HCT116 (cell line): ENCODE measurements at regions not wholly inside any gene's neighbourhood (a gene's known extent, or its start where the extent isn't known, plus 50 kb on each side); places are given as distances from the start of the nearest gene placed in this dataset.

Experiments used
- ATAC-seq: fragments of 200-7000 bp; cut with Tn5 transposase; 2 replicates; pipeline ENCODE4 v1.9.1; 2020; ENCODE audit warnings: mild to moderate bottlenecking, moderate library complexity
- BruUV-seq: library from RNA; stranded (reverse); fragments of 400-500 nt; replicated peaks from 2 replicates; lab custom pipeline; 2021; lab: Mats Ljungman, UMichigan
- CTCF ChIA-PET: fragments of 300-600 bp; sonication (Branson Sonifier 250); formaldehyde crosslinking; loops from one replicate; lab custom pipeline; 2021; ENCODE audit warnings: antibody characterized with exemption; lab: Charles Lee
- POLR2A ChIA-PET: fragments of 300-600, 350-600 bp; sonication (Branson Sonifier 250); formaldehyde crosslinking; loops from one replicate; lab custom pipeline; 2021; ENCODE audit warnings: antibody characterized with exemption; lab: Charles Lee
- RAD21 ChIA-PET, 2 experiments: fragments of 300-600 bp; sonication (Branson Sonifier 250); formaldehyde crosslinking; loops; one replicate each; lab custom pipeline; 2023; ENCODE audit warnings: low total read pairs in 2 of 2; ENCODE audit not compliant: uncharacterized antibody in 2 of 2, unreplicated experiment in 2 of 2, low non-redundant PET in 1 of 2; lab: Charles Lee
- DNase-seq: peaks from one replicate; pipeline ENCODE4 v3.0.0-alpha.2; 2010; ENCODE audit warnings: low read depth, low spot score
- H2AFZ ChIP-seq: fragments of 200-600 bp; shearing (Covaris generic), sonication (generic); 2 replicates; pipeline ENCODE4 v1.6.1; 2017; ENCODE audit warnings: low read depth, mixed run types, mixed read lengths, antibody characterized with exemption, low read length; ENCODE audit not compliant: poor library complexity, severe bottlenecking
- H3K27ac ChIP-seq: 2 replicates; pipeline ENCODE4 v1.5.1; 2012; ENCODE audit warnings: low read depth, low read length
- H3K27me3 ChIP-seq: fragments of 200-600 bp; sonication (generic); 2 replicates; pipeline ENCODE4 v1.6.1; 2016; ENCODE audit warnings: mixed run types, low read length, mixed read lengths; ENCODE audit not compliant: insufficient read depth
- H3K36me3 ChIP-seq, 2 experiments: fragments of 200-500 bp in 1 of 2; fragments of 200-600 bp in 1 of 2; sonication (Bioruptor generic) in 1 of 2; sonication (generic) in 1 of 2; 2 replicates each; pipeline versions ENCODE4 v1.5.1 to v1.6.1; 2014 to 2016; ENCODE audit warnings: low read length in 2 of 2, inconsistent platforms in 1 of 2, mixed read lengths in 1 of 2, mixed run types in 1 of 2; ENCODE audit not compliant: insufficient read depth in 2 of 2, control insufficient read depth in 1 of 2
- H3K4me1 ChIP-seq, 2 experiments: fragments of 200-600 bp in 1 of 2; sonication (generic) in 1 of 2; 2 replicates each; pipeline versions ENCODE4 v1.5.1 to v1.6.1; 2012 to 2017; ENCODE audit warnings: low read length in 2 of 2, inconsistent platforms in 1 of 2, mild to moderate bottlenecking in 1 of 2, mixed read lengths in 1 of 2, mixed run types in 1 of 2, moderate library complexity in 1 of 2; ENCODE audit not compliant: insufficient read depth in 2 of 2, control insufficient read depth in 1 of 2
- H3K4me2 ChIP-seq: fragments of 200-600 bp; sonication (generic); 2 replicates; pipeline ENCODE4 v1.6.1; 2017; ENCODE audit warnings: mixed run types, low read length, mixed read lengths
- H3K4me3 ChIP-seq, 2 experiments: fragments of 200-600 bp in 1 of 2; sonication (generic) in 1 of 2; replicated peaks in 1 of 2; 2 replicates each; pipeline ENCODE4 v1.5.1; 2011 to 2016; ENCODE audit warnings: low read length in 2 of 2, control low read depth in 1 of 2, low read depth in 1 of 2, mild to moderate bottlenecking in 1 of 2, mixed read lengths in 1 of 2, mixed run types in 1 of 2
- H3K79me2 ChIP-seq: fragments of 200-600 bp; sonication (generic); 2 replicates; pipeline ENCODE4 v1.6.1; 2017; ENCODE audit warnings: mild to moderate bottlenecking, mixed run types, low read length, moderate library complexity, mixed read lengths; ENCODE audit not compliant: insufficient read depth
- H3K9ac ChIP-seq: fragments of 200-600 bp; sonication (generic); 2 replicates; pipeline ENCODE4 v1.6.1; 2016; ENCODE audit warnings: low read length, mixed read lengths
- H3K9me2 ChIP-seq: fragments of 200-600 bp; sonication (generic), shearing (Covaris generic); 2 replicates; pipeline ENCODE4 v1.6.1; 2017; ENCODE audit warnings: mixed run types, mild to moderate bottlenecking, moderate library complexity; ENCODE audit not compliant: insufficient read depth
- H3K9me3 ChIP-seq, 2 experiments: fragments of 200-500 bp in 1 of 2; fragments of 200-600 bp in 1 of 2; sonication (Bioruptor generic) in 1 of 2; sonication (generic) in 1 of 2; 2 replicates each; pipeline ENCODE4 v1.6.1; 2014 to 2017; ENCODE audit warnings: low read length in 2 of 2, mixed read lengths in 2 of 2, inconsistent platforms in 1 of 2, low read depth in 1 of 2, mild to moderate bottlenecking in 1 of 2, mixed run types in 1 of 2, moderate library complexity in 1 of 2; ENCODE audit not compliant: control insufficient read depth in 1 of 2, insufficient read depth in 1 of 2
- H4K20me1 ChIP-seq: fragments of 200-600 bp; sonication (generic), shearing (Covaris generic); 2 replicates; pipeline ENCODE4 v1.6.1; 2017; ENCODE audit warnings: mixed run types, mild to moderate bottlenecking, moderate library complexity; ENCODE audit not compliant: insufficient read depth
- CBX3 ChIP-seq: IDR thresholded peaks from 2 replicates; pipeline ENCODE4 v1.6.1; 2012; ENCODE audit warnings: low read depth
- EZH2 ChIP-seq: fragments of 200-600 bp; sonication (generic); IDR thresholded peaks from 2 replicates; pipeline ENCODE4 v1.6.1; 2017; ENCODE audit warnings: antibody characterized with exemption, mixed run types
- POLR2A ChIP-seq: IDR thresholded peaks from 2 replicates; pipeline ENCODE4 v1.7.0; 2011; ENCODE audit warnings: borderline replicate concordance; ENCODE audit not compliant: insufficient read depth, insufficient read length; ENCODE audit errors: extremely low read depth
- POLR2AphosphoS5 ChIP-seq: IDR thresholded peaks from 2 replicates; pipeline ENCODE4 v1.6.1; 2011; ENCODE audit warnings: mild to moderate bottlenecking, low read depth, low read length, moderate library complexity
- TCF7L2 ChIP-seq: IDR thresholded peaks from 2 replicates; pipeline ENCODE4 v1.7.0; 2011; ENCODE audit warnings: borderline replicate concordance, inconsistent platforms; ENCODE audit not compliant: insufficient read depth, insufficient read length; ENCODE audit errors: extremely low read depth
- YY1 ChIP-seq: IDR thresholded peaks from 2 replicates; pipeline ENCODE4 v1.6.1; 2011; ENCODE audit warnings: low read length, low read depth, moderate library complexity, mild to moderate bottlenecking; ENCODE audit not compliant: insufficient replicate concordance; ENCODE audit errors: extremely low read depth
- ZFX ChIP-seq: fragments of 450-650 bp; IDR thresholded peaks from 2 replicates; pipeline ENCODE4 v1.6.1; 2017
- intact Hi-C: fragments of 100-400 bp; cut with micrococcal nuclease; formaldehyde crosslinking; loops from 2 replicates; pipeline ENCODE4 v1.10.0; 2022
- TF ChIP-seq, protein P1 (sequence below): IDR thresholded peaks from 2 replicates; pipeline ENCODE4 v1.6.1; 2012; ENCODE audit warnings: low read depth
- TF ChIP-seq, protein P2 (sequence below): IDR thresholded peaks from 2 replicates; pipeline ENCODE4 v1.6.1; 2012
- TF ChIP-seq, protein P3 (sequence below), 3 experiments: fragments of 200-600 bp in 1 of 3; sonication (generic) in 1 of 3; IDR thresholded peaks in 2 of 3; conservative IDR thresholded peaks in 1 of 3; 2 replicates each; pipeline ENCODE4 v1.5.1; 2012 to 2017; ENCODE audit warnings: low read depth in 2 of 3, low read length in 2 of 3, antibody characterized with exemption in 1 of 3, borderline replicate concordance in 1 of 3, control low read depth in 1 of 3, mild to moderate bottlenecking in 1 of 3, mixed read lengths in 1 of 3, mixed run types in 1 of 3, moderate library complexity in 1 of 3; ENCODE audit not compliant: insufficient read depth in 1 of 3

DNA sequence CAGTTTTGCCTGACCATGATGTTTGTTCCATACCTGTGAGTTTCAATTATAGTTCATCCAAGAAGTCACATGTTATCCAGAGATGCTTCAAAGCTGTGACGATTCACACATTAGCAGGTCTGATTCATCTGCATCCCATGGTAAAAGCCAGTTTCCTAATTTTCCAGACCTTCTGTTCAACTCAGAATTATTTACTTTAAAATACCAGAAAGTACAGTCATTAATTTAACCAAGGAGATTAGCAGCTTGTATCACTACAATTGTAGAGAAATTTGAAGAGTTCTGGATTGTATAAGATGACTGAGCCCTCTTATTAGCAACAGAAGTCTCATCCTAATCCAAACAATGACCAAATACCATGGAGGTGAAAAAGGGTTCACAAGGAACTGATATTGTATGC lies 76.1 kb upstream of the THBS1 start:
- H3K4me2 ChIP-seq = no peak overlapping the region
- intact Hi-C loops = no loop called here
- CTCF ChIA-PET = no interaction called here
- H3K9me3 ChIP-seq = no peaks in the 10 kb centered on the region
- H3K4me3 ChIP-seq = no peak overlapping the region
- TF ChIP-seq TCF7L2 (no peak), YY1 (no peak), CBX3 (no peak), EZH2 (no peak), POLR2A (no peak), ZFX (no peak), POLR2AphosphoS5 (no peak)
- TF ChIP-seq, protein P1, sequence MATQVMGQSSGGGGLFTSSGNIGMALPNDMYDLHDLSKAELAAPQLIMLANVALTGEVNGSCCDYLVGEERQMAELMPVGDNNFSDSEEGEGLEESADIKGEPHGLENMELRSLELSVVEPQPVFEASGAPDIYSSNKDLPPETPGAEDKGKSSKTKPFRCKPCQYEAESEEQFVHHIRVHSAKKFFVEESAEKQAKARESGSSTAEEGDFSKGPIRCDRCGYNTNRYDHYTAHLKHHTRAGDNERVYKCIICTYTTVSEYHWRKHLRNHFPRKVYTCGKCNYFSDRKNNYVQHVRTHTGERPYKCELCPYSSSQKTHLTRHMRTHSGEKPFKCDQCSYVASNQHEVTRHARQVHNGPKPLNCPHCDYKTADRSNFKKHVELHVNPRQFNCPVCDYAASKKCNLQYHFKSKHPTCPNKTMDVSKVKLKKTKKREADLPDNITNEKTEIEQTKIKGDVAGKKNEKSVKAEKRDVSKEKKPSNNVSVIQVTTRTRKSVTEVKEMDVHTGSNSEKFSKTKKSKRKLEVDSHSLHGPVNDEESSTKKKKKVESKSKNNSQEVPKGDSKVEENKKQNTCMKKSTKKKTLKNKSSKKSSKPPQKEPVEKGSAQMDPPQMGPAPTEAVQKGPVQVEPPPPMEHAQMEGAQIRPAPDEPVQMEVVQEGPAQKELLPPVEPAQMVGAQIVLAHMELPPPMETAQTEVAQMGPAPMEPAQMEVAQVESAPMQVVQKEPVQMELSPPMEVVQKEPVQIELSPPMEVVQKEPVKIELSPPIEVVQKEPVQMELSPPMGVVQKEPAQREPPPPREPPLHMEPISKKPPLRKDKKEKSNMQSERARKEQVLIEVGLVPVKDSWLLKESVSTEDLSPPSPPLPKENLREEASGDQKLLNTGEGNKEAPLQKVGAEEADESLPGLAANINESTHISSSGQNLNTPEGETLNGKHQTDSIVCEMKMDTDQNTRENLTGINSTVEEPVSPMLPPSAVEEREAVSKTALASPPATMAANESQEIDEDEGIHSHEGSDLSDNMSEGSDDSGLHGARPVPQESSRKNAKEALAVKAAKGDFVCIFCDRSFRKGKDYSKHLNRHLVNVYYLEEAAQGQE = no peak
- TF ChIP-seq, protein P2, sequence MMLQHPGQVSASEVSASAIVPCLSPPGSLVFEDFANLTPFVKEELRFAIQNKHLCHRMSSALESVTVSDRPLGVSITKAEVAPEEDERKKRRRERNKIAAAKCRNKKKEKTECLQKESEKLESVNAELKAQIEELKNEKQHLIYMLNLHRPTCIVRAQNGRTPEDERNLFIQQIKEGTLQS = no peak
- TF ChIP-seq, protein P3, sequence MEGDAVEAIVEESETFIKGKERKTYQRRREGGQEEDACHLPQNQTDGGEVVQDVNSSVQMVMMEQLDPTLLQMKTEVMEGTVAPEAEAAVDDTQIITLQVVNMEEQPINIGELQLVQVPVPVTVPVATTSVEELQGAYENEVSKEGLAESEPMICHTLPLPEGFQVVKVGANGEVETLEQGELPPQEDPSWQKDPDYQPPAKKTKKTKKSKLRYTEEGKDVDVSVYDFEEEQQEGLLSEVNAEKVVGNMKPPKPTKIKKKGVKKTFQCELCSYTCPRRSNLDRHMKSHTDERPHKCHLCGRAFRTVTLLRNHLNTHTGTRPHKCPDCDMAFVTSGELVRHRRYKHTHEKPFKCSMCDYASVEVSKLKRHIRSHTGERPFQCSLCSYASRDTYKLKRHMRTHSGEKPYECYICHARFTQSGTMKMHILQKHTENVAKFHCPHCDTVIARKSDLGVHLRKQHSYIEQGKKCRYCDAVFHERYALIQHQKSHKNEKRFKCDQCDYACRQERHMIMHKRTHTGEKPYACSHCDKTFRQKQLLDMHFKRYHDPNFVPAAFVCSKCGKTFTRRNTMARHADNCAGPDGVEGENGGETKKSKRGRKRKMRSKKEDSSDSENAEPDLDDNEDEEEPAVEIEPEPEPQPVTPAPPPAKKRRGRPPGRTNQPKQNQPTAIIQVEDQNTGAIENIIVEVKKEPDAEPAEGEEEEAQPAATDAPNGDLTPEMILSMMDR (IDR thresholded peaks at IDR 0.05 in 2 of 3, conservative IDR thresholded peaks at IDR 0.05 in 1 of 3; ENCODE audit: borderline replicate concordance in 1 of 3, insufficient read depth in 1 of 3, low read depth in 2 of 3, low read length in 2 of 3) = no peak
- TF ChIP-seq, all 23 proteins: peak for 0
- DNase-seq (no peak), ATAC-seq (no peak)
- no TSS peak for BruUV-seq
- H2AFZ ChIP-seq = no peak overlapping the region
- RAD21 ChIA-PET = no interaction called here
- H3K9ac ChIP-seq = no peak overlapping the region
- H3K27me3 ChIP-seq = no peaks in the 10 kb centered on the region
- H3K36me3 ChIP-seq = no peaks in the 10 kb centered on the region
- no peak overlapping the region for H3K27ac ChIP-seq
- POLR2A ChIA-PET = no interaction called here
- no peaks in the 10 kb centered on the region for H3K9me2 ChIP-seq
- no peaks in the 10 kb centered on the region for H3K79me2 ChIP-seq
- H3K4me1 ChIP-seq = no peaks in the 10 kb centered on the region
- no peaks in the 10 kb centered on the region for H4K20me1 ChIP-seq
